ENCODE measurements at regions not wholly inside any gene's neighbourhood (a gene's known extent, or its start where the extent isn't known, plus 50 kb on each side); places are given as distances from the start of the nearest gene placed in this dataset.

GRCh38 chr21:33980276-33980916 is 64.8 kb upstream of the ATP5PO start:
- H3K4me3 ChIP-seq: no peak overlapping the region
- no peak overlapping the region for H3K4me2 ChIP-seq
- CTCF ChIA-PET: no interaction called here
- H3K36me3 ChIP-seq (ENCODE audit: low read depth): no peaks in the 10 kb centered on the region
- H3K9me2 ChIP-seq (ENCODE audit: insufficient read depth): no peaks in the 10 kb centered on the region
- no peak for DNase-seq
- intact Hi-C loops (cut with micrococcal nuclease; ENCODE audit: unreplicated experiment): no loop called here
- no peak for TF ChIP-seq CTCF (conservative IDR thresholded peaks at IDR 0.05)
- TF ChIP-seq EZH2 (IDR thresholded peaks at IDR 0.05; ENCODE audit: low read depth): no peak
- no peak overlapping the region for H3K27ac ChIP-seq
- H2AFZ ChIP-seq: no peak overlapping the region
- H4K20me1 ChIP-seq (ENCODE audit: insufficient read depth): no peaks in the 10 kb centered on the region
- H3K9me3 ChIP-seq (ENCODE audit: insufficient read depth, low read depth): no peaks in the 10 kb centered on the region
- 0 out of 2 replicates have a peak, but pooled peaks cover 4% of the 10 kb centered on the region for H3F3A ChIP-seq (ENCODE audit: insufficient read depth, low read depth)
- peaks cover 8% of the 10 kb centered on the region; the same call in 1 of the 2 replicates for H3K4me1 ChIP-seq (replicated peaks; ENCODE audit: insufficient read depth)
- no peaks in the 10 kb centered on the region for H3K27me3 ChIP-seq (ENCODE audit: insufficient read depth, low read depth)
- H3K79me2 ChIP-seq (ENCODE audit: low read depth): no peaks in the 10 kb centered on the region
- no TSS peak for BruUV-seq (replicated peaks)
- POLR2A ChIA-PET (ENCODE audit: unreplicated experiment): no interaction called here

- no peak for TF ChIP-seq CTCF (conservative IDR thresholded peaks at IDR 0.05)
- TF ChIP-seq EZH2 (IDR thresholded peaks at IDR 0.05; ENCODE audit: low read depth): no peak
Observed at GRCh38 chr21:33978585-33978984, 63.0 kb upstream of the ATP5PO start.

GRCh38 chr21:33977721-33978369 is 62.2 kb upstream of the ATP5PO start:
- Histone ChIP-seq H3K9me2 (ENCODE audit: insufficient read depth) (no peaks in the 10 kb centered on the region), H3K27me3 (ENCODE audit: insufficient read depth, low read depth) (no peaks in the 10 kb centered on the region), H3K4me2 (no peak overlapping the region), H3K36me3 (ENCODE audit: low read depth) (no peaks in the 10 kb centered on the region), H3K4me3 (no peak overlapping the region), H3K4me1 (replicated peaks; ENCODE audit: insufficient read depth) (peaks cover 11% of the 10 kb centered on the region; the same call in 1 of the 2 replicates), H3K79me2 (ENCODE audit: low read depth) (no peaks in the 10 kb centered on the region), H3K9me3 (ENCODE audit: insufficient read depth, low read depth) (no peaks in the 10 kb centered on the region), H3K27ac (no peak overlapping the region), H3F3A (ENCODE audit: insufficient read depth, low read depth) (0 out of 2 replicates have a peak, but pooled peaks cover 4% of the 10 kb centered on the region), H4K20me1 (ENCODE audit: insufficient read depth) (no peaks in the 10 kb centered on the region), H2AFZ (no peak overlapping the region)
- ChIA-PET CTCF (no interaction called here), POLR2A (ENCODE audit: unreplicated experiment) (no interaction called here)
- TF ChIP-seq EZH2 (IDR thresholded peaks at IDR 0.05; ENCODE audit: low read depth) (no peak), CTCF (conservative IDR thresholded peaks at IDR 0.05) (no peak)
- no peak for DNase-seq
- intact Hi-C loops (cut with micrococcal nuclease; ENCODE audit: unreplicated experiment): no loop called here
- no TSS peak for BruUV-seq (replicated peaks)

More at GRCh38 chr21:33978585-33978984, 63.0 kb upstream of the ATP5PO start:
- Histone ChIP-seq H3K36me3 (ENCODE audit: low read depth) (no peaks in the 10 kb centered on the region), H3K4me2 (no peak overlapping the region), H3K79me2 (ENCODE audit: low read depth) (no peaks in the 10 kb centered on the region), H3K4me3 (no peak overlapping the region), H3K9me3 (ENCODE audit: insufficient read depth, low read depth) (no peaks in the 10 kb centered on the region), H3K4me1 (replicated peaks; ENCODE audit: insufficient read depth) (peaks cover 11% of the 10 kb centered on the region; the same call in 1 of the 2 replicates), H3K9me2 (ENCODE audit: insufficient read depth) (no peaks in the 10 kb centered on the region), H2AFZ (no peak overlapping the region), H3K27ac (no peak overlapping the region), H3F3A (ENCODE audit: insufficient read depth, low read depth) (0 out of 2 replicates have a peak, but pooled peaks cover 4% of the 10 kb centered on the region), H4K20me1 (ENCODE audit: insufficient read depth) (no peaks in the 10 kb centered on the region), H3K27me3 (ENCODE audit: insufficient read depth, low read depth) (no peaks in the 10 kb centered on the region)
- ChIA-PET POLR2A (ENCODE audit: unreplicated experiment) (no interaction called here), CTCF (no interaction called here)
- DNase-seq: no peak
- intact Hi-C loops (cut with micrococcal nuclease; ENCODE audit: unreplicated experiment): no loop called here
- BruUV-seq (replicated peaks): no TSS peak
